ENCODE measurements at regions not wholly inside any gene's neighbourhood (a gene's known extent, or its start where the extent isn't known, plus 50 kb on each side); places are given as distances from the start of the nearest gene placed in this dataset.
A peak's percentile ranks its signal among the peaks of the same experiment; 100 is the strongest.

- DNase-seq: no peak
Measured at GRCh38 chr12:89087876-89088275, 264.4 kb downstream of the DUSP6 start.

- DNase-seq: no peak
Measured at GRCh38 chr12:89087149-89087825, 265.0 kb downstream of the DUSP6 start.

- no peak for DNase-seq
Measured at GRCh38 chr12:89085421-89085820, 266.9 kb downstream of the DUSP6 start.

GRCh38 chr12:89084751-89085150 is 267.6 kb downstream of the DUSP6 start:
- DNase-seq: peak; percentile 34

- no peak for DNase-seq
Measured at GRCh38 chr12:89083491-89083890, 268.8 kb downstream of the DUSP6 start.

GRCh38 chr12:89082370-89082753 is 269.9 kb downstream of the DUSP6 start:
- DNase-seq: peak; percentile 20

GRCh38 chr12:89081719-89082369 is 270.5 kb downstream of the DUSP6 start:
- DNase-seq: no peak

- peak; percentile 39 for DNase-seq
Measured at GRCh38 chr12:89080793-89081465, 271.4 kb downstream of the DUSP6 start.

- no peak for DNase-seq
Measured at GRCh38 chr12:89075880-89076540, 276.3 kb downstream of the DUSP6 start.

GRCh38 chr12:89073659-89074058 is 278.6 kb downstream of the DUSP6 start:
- no peak for DNase-seq

GRCh38 chr12:89073027-89073398 is 279.3 kb downstream of the DUSP6 start:
- DNase-seq: peak; percentile 69

GRCh38 chr12:89072294-89073026 is 279.8 kb downstream of the DUSP6 start:
- no peak for DNase-seq

- no peak for DNase-seq
Measured at GRCh38 chr12:89070603-89071002, 281.7 kb downstream of the DUSP6 start.

GRCh38 chr12:89069431-89069830 is 282.9 kb downstream of the DUSP6 start:
- DNase-seq: no peak

- DNase-seq: peak; percentile 97
Measured at GRCh38 chr12:89067421-89068187, 284.7 kb downstream of the DUSP6 start.

- DNase-seq: peak; percentile 79
Measured at GRCh38 chr12:89064780-89065179, 287.5 kb downstream of the DUSP6 start.

GRCh38 chr12:89064151-89064550 is 288.1 kb downstream of the DUSP6 start:
- DNase-seq: no peak

GRCh38 chr12:89062996-89063395 is 289.3 kb downstream of the DUSP6 start:
- no peak for DNase-seq

GRCh38 chr12:89059721-89060541 is 292.4 kb downstream of the DUSP6 start:
- DNase-seq: no peak

GRCh38 chr12:89059056-89059455 is 293.2 kb downstream of the DUSP6 start:
- no peak for DNase-seq

GRCh38 chr12:89058402-89058801 is 293.9 kb downstream of the DUSP6 start:
- no peak for DNase-seq

Measured in HCEC 1CT (cell line).